HG02798 (cell line): ENCODE measurements at regions not wholly inside any gene's neighbourhood (a gene's known extent, or its start where the extent isn't known, plus 50 kb on each side); places are given as distances from the start of the nearest gene placed in this dataset.

Experiments used
- ATAC-seq: cut with Tn5 transposase; IDR thresholded peaks from one replicate; pipeline ENCODE4 v1.9.1; 2021; ENCODE audit warnings: mild to moderate bottlenecking; ENCODE audit not compliant: unreplicated experiment, poor library complexity

GRCh38 chr2:157173740-157174184 lies 83.7 kb upstream of the GALNT5 start:
- no peak for ATAC-seq

GRCh38 chr2:157174321-157174720 lies 83.2 kb upstream of the GALNT5 start:
- ATAC-seq = no peak

- no peak for ATAC-seq
Measured at GRCh38 chr2:157176602-157177001, 80.9 kb upstream of the GALNT5 start.

GRCh38 chr2:157178874-157179273 lies 78.6 kb upstream of the GALNT5 start:
- ATAC-seq = no peak

DNA sequence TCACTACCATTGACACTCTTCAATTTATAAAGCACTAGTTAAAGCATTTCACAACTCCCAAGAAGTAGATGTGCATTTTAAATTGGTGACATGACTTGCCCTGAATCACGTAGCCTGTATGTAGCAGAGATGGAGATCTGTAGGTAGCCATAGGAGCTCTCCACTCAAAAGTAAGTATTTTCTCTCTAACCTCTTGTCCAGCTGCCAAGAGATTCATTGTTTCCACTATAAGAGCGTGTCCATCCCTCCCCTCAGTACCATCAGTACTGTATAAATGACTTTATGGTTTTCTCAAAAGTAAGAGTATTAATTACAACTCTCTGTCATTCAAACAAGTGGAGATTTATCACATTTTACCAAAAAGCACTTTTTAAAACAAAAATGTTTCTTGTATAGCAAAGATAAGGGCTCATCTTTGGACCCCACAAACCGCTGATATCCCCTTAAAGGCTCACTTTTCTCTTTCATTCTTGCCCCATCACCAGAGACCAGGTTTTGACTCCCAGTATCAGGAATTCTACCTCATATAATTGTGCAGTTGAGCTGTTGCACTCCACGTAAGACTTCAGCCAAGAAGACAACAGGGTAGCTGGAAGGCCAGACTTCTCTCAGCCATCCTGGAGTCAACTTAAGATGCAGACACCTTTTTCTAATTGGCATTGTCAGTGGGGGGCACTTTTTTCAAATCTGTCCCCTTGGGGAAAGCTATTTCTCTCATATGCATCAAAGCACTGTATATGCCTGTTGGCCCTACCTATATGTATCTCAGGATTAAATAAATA lies 78.0 kb upstream of the GALNT5 start:
- ATAC-seq = no peak

DNA sequence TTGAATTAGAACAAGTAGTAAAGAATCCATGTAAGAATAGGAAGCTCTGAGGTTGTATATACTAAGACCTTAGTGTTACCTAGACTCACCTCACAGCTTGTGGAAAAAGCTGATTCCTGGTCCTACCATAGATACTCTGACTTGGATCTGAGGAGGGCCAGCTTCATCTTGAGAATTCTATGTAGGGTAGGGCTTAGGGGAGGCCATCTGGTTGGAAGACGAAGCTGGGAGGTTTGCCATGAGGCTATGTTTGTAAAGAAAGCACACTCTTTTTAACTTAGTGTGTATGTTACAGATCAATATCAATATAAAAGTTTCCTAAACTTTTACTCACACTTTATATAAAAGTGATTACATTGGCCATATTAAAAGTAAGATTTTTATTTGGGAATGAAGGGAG lies 77.1 kb upstream of the GALNT5 start:
- ATAC-seq = no peak

DNA sequence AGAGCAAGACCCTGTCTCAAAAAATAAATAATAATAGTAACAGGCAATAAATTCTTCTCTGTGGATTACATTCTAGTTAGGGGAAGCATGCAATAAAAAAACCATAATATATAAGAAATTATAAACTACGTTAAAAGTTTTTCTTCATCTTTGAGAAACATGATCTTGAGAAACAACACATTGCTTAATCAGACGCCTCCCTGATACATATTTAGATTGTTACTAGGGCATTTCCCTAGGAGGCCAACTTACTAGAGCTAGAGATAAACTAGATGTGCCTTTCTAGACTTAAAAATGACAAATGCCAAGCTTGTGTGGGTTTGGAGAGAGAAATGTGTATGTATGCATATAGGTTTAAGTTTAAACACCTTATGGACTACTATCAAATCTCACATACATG lies 76.3 kb upstream of the GALNT5 start:
- ATAC-seq = no peak

DNA sequence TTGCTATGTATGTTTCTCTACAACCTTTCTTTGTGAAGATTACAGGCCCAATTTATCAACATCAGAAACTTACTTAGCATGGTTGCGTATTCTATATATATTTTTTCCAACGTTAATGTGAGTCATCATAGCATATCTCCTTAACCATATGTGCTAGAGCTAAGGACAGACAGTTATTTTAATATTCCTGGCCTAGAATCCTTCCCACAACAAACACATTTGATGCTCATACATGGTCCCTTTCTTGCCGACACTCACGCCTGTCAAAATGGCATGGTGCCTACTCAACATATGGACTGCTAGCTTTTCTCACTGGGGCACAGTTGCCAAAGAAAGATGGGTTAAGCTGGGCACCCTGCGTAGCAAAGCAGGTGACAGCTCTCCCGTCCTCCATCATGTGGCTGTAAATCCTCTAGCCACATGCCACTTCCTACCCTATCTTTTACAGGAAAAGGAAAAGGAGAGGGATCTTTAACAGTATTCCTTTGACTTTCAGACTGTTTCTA lies 75.2 kb upstream of the GALNT5 start:
- ATAC-seq = no peak

DNA sequence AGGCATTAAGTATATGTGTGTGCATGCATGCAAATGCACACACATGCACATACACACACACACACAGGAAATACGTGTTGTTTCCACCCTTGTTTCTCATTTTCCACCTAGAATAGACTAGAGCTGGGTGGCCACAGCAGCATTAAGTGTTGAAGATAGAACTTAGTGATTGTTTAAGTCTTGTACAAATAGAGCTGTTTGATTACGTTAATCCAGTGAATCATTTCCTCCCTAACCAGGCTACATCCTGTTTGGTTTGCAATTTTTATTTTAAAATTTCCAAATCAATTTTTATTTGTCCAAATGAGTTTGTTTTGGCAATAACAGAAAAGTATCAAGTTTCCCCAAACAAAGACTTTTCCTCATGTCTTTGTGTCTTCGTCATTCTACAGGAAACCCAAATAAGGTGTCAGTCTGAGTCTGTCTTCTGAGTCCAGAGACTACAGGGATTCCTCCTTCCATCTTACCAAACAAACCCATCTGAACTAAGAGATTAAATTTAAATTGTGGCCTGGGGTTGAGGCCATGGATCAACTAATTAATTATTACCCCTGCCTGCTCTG lies 74.6 kb upstream of the GALNT5 start:
- ATAC-seq = no peak

- no peak for ATAC-seq
Measured at GRCh38 chr2:157184161-157184895, 73.2 kb upstream of the GALNT5 start.

DNA sequence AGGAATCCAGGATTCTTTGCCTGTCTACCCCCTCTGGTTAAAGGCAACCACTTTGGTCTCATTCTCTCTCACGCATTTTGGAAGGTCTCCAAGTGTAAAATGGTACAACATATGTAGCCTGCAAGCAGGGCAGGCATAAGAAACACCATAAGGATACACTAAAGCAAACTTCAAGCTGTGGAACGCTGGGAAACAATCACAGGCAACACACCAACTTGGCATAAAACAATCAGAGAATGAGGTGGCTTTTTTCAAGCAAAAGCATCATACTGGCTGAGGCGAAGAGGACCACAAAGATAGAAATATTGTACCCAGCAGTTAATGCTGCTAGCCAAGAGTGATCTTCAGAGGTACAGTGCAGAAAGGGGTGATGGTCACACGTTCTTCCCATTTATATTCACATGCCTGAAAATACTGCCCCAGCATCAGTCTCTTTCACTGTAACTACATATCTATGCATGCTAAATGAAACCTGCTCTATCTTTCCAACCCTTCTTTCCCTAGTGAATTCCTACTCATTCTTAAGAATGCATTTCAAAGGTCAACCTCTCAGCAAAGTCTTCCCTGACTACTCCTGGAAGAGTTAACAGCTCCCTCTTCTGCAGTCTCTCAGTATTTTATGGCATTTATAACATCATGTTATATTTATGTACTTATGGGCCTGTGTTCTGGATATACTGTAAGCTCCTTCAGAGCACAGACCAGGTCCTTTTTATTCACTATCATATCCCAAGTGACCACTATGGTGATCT lies 71.9 kb upstream of the GALNT5 start:
- no peak for ATAC-seq

DNA sequence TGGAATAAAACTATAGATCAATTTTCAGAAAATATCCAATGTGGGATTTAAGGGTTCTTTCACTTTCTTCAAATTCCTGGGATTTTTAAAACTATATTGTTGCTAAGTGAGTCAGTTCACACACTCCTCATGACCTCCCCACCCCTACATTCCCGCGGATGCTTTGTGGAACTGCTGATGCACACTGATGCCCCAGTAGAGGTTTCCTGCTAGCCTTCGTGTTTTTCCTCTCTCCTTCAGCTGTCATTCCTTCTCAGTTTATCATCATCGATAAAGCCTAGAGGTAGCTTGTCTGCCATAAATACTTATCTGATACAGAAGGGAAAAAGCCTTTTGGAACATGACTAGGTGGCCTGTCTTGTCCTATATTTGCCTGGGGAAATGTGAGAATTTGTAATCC lies 67.4 kb upstream of the GALNT5 start:
- ATAC-seq = no peak

GRCh38 chr2:157191186-157191585 lies 66.3 kb upstream of the GALNT5 start:
- no peak for ATAC-seq

GRCh38 chr2:157192445-157193423 lies 64.8 kb upstream of the GALNT5 start:
- ATAC-seq = peak; percentile 93

- no peak for ATAC-seq
Measured at GRCh38 chr2:157193461-157193860, 64.0 kb upstream of the GALNT5 start.

- ATAC-seq = peak; percentile 46
Measured at GRCh38 chr2:157194097-157194688, 63.3 kb upstream of the GALNT5 start.

DNA sequence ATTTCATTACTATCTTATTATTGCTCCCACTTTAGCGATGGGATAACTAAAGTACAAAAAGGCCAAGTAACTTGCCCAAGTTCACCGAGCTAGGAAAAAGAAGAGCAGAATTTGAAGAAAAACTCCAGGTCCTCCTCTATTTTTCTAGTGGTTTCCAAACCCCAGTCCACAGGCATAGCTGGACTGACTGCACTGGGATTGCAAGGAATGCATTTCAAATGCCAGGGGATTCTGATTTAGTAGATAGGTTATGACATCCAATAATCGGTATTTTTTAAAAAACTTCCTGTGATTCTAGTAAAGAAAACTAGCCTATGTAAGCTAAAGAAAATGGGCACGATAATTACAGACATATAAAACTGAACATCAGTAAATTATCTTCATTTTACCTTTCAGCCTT lies 62.7 kb upstream of the GALNT5 start:
- no peak for ATAC-seq

DNA sequence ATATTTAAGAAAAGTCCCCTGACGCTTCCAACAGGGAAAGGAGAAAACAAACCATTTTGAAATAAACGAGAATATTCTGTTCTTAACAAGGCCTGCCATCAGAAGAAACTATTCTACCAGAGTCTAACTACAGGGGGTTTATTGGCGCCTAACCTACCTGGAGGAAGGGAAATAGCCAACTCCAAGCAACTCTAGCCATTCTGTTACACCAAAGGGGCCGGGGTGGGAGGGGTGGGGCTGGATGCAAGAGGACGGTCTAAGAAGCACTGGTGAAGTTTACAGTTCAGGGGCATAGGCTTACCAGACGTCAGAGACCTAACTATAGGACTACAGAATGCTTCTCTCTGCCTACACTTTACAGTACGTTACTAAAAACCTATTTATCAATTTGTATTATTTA lies 60.5 kb upstream of the GALNT5 start:
- no peak for ATAC-seq

DNA sequence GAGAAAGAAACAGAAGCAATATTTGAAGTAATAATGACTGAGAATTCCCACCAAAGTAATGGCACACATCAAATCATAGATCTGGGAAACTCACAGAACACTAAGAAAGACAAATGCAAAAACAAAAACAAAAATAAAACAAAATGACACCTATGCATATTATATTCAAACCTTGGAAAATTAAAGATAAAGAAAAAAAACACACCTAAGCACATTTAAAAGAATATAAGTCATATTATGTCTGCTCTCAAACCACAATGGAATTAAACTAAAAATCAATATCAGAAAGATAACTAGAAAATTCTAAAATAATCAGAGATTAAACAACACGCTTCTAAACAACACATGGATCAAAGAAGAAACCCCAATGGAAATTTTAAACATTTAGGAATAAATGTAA lies 59.7 kb upstream of the GALNT5 start:
- ATAC-seq = no peak
